ENCODE measurements at regions not wholly inside any gene's neighbourhood (a gene's known extent, or its start where the extent isn't known, plus 50 kb on each side); places are given as distances from the start of the nearest gene placed in this dataset.
"Not testable (repeated sequence)": the region's sequence is repeated elsewhere in the genome, so short reads cannot be mapped to it uniquely, and the experiment has no call there.

GRCh38 chr5:28947865-28948264, 1909.5 kb upstream of the CDH9 start:
- TF ChIP-seq CTCF (IDR thresholded peaks at IDR 0.05; ENCODE audit: insufficient read depth, low read length) = no peak
- DNase-seq (ENCODE audit: low read depth) = no peak
- no peak overlapping the region for H3K4me3 ChIP-seq (ENCODE audit: low read depth, low read length)

GRCh38 chr5:28945859-28946258, 1907.5 kb upstream of the CDH9 start:
- TF ChIP-seq CTCF (IDR thresholded peaks at IDR 0.05; ENCODE audit: insufficient read depth, low read length) = no peak
- H3K4me3 ChIP-seq (ENCODE audit: low read depth, low read length) = no peak overlapping the region
- DNase-seq (ENCODE audit: low read depth) = no peak

GRCh38 chr5:28929366-28929765, 1891.0 kb upstream of the CDH9 start:
- not testable (repeated sequence) for DNase-seq (ENCODE audit: low read depth); H3K4me3 ChIP-seq (ENCODE audit: low read depth, low read length)

- DNase-seq (ENCODE audit: low read depth); H3K4me3 ChIP-seq (ENCODE audit: low read depth, low read length): not testable (repeated sequence)
Observed at GRCh38 chr5:28928327-28928790, 1890.0 kb upstream of the CDH9 start.

GRCh38 chr5:28927559-28928326, 1889.4 kb upstream of the CDH9 start:
- TF ChIP-seq CTCF (IDR thresholded peaks at IDR 0.05; ENCODE audit: insufficient read depth, low read length) = no peak
- DNase-seq (ENCODE audit: low read depth) = no peak
- H3K4me3 ChIP-seq (ENCODE audit: low read depth, low read length) = no peak overlapping the region

- no peak for DNase-seq (ENCODE audit: low read depth)
- no peak for TF ChIP-seq CTCF (IDR thresholded peaks at IDR 0.05; ENCODE audit: insufficient read depth, low read length)
- no peak overlapping the region for H3K4me3 ChIP-seq (ENCODE audit: low read depth, low read length)
Observed at GRCh38 chr5:28926422-28926821, 1888.0 kb upstream of the CDH9 start.

- H3K4me3 ChIP-seq (ENCODE audit: low read depth, low read length) = no peak overlapping the region
- no peak for DNase-seq (ENCODE audit: low read depth)
- TF ChIP-seq CTCF (IDR thresholded peaks at IDR 0.05; ENCODE audit: insufficient read depth, low read length) = no peak
Observed at GRCh38 chr5:28917631-28918030, 1879.2 kb upstream of the CDH9 start.

- H3K4me3 ChIP-seq (ENCODE audit: low read depth, low read length) = no peak overlapping the region
- no peak for DNase-seq (ENCODE audit: low read depth)
- no peak for TF ChIP-seq CTCF (IDR thresholded peaks at IDR 0.05; ENCODE audit: insufficient read depth, low read length)
Observed at GRCh38 chr5:28914297-28914696, 1875.9 kb upstream of the CDH9 start.
